SK-N-SH (cell line): ENCODE measurements at regions not wholly inside any gene's neighbourhood (a gene's known extent, or its start where the extent isn't known, plus 50 kb on each side); places are given as distances from the start of the nearest gene placed in this dataset.

Experiments
- CTCF ChIA-PET: fragments of 300-600, 350-600 bp; formaldehyde crosslinking; extraction: SDS; loops from one replicate; lab custom pipeline; 2021; lab: Yijun Ruan, JAX
- POLR2A ChIA-PET: fragments of 350-600 bp; sonication (Branson Sonifier 250); formaldehyde crosslinking; extraction: SDS; loops from one replicate; lab custom pipeline; 2020; ENCODE audit warnings: antibody characterized with exemption, inconsistent platforms; lab: Yijun Ruan, JAX
- DNase-seq: peaks from one replicate; pipeline ENCODE4 v3.0.0; 2012
- H2AFZ ChIP-seq: fragments of 200-600 bp; sonication (generic); 2 replicates; pipeline ENCODE4 v1.8.1; 2016; ENCODE audit warnings: antibody characterized with exemption, mild to moderate bottlenecking, low read depth
- H3F3A ChIP-seq: fragments of 200-600 bp; sonication (generic); replicated peaks from 2 replicates; pipeline ENCODE3; 2016; ENCODE audit warnings: antibody characterized with exemption, mild to moderate bottlenecking; ENCODE audit not compliant: insufficient read depth
- H3K27ac ChIP-seq, 2 experiments: fragments of 200-500 bp in 1 of 2; fragments of 200-600 bp in 1 of 2; sonication (Bioruptor generic) in 1 of 2; sonication (generic), shearing (Covaris generic) in 1 of 2; 2 replicates each; pipeline versions ENCODE4 v1.5.1 to v1.6.1; 2014 to 2016; ENCODE audit warnings: low read depth in 2 of 2, inconsistent platforms in 1 of 2, low read length in 1 of 2, mild to moderate bottlenecking in 1 of 2, mixed read lengths in 1 of 2
- H3K27me3 ChIP-seq: fragments of 200-600 bp; sonication (generic), shearing (Covaris generic); 2 replicates; pipeline ENCODE4 v1.6.1; 2016; ENCODE audit warnings: mixed run types; ENCODE audit not compliant: insufficient read depth
- H3K36me3 ChIP-seq, 2 experiments: fragments of 200-500 bp in 1 of 2; fragments of 200-600 bp in 1 of 2; sonication (Bioruptor generic) in 1 of 2; sonication (generic) in 1 of 2; replicated peaks in 1 of 2; 2 replicates each; pipeline versions ENCODE3 to v1.5.1; 2014 to 2016; ENCODE audit warnings: low read length in 1 of 2, mild to moderate bottlenecking in 1 of 2; ENCODE audit not compliant: insufficient read depth in 2 of 2, control insufficient read depth in 1 of 2
- H3K4me1 ChIP-seq, 2 experiments: fragments of 200-500 bp in 1 of 2; fragments of 200-600 bp in 1 of 2; sonication (Bioruptor generic) in 1 of 2; sonication (generic), shearing (Covaris generic) in 1 of 2; 2 replicates each; pipeline versions ENCODE4 v1.5.1 to v1.6.1; 2014 to 2016; ENCODE audit warnings: low read depth in 1 of 2, low read length in 1 of 2, mixed run types in 1 of 2; ENCODE audit not compliant: insufficient read depth in 2 of 2, control insufficient read depth in 1 of 2
- H3K4me2 ChIP-seq: fragments of 200-600 bp; sonication (generic), shearing (Covaris generic); 2 replicates; pipeline ENCODE4 v1.6.1; 2017; ENCODE audit warnings: mixed run types
- H3K4me3 ChIP-seq, 2 experiments: fragments of 200-500 bp in 1 of 2; fragments of 200-600 bp in 1 of 2; sonication (Bioruptor generic) in 1 of 2; sonication (generic), shearing (Covaris generic) in 1 of 2; 2 replicates each; pipeline versions ENCODE4 v1.5.1 to v1.8.1; 2014 to 2016; ENCODE audit warnings: low read depth in 2 of 2, inconsistent platforms in 1 of 2, low read length in 1 of 2, mild to moderate bottlenecking in 1 of 2, mixed read lengths in 1 of 2, moderate library complexity in 1 of 2
- H3K79me2 ChIP-seq: fragments of 200-600 bp; sonication (generic); 2 replicates; pipeline ENCODE4 v1.8.1; 2017; ENCODE audit warnings: mild to moderate bottlenecking; ENCODE audit not compliant: insufficient read depth
- H3K9ac ChIP-seq: fragments of 200-600 bp; sonication (generic); 2 replicates; pipeline ENCODE4 v1.6.1; 2017; ENCODE audit warnings: mixed run types
- H3K9me2 ChIP-seq: fragments of 200-600 bp; sonication (generic); 2 replicates; pipeline ENCODE4 v1.6.1; 2017; ENCODE audit warnings: mixed run types
- H3K9me3 ChIP-seq: fragments of 200-600 bp; sonication (generic); 2 replicates; pipeline ENCODE4 v1.6.1; 2017; ENCODE audit warnings: mixed run types, mild to moderate bottlenecking, moderate library complexity
- H4K20me1 ChIP-seq: fragments of 200-600 bp; sonication (generic); 2 replicates; pipeline ENCODE4 v1.6.1; 2017; ENCODE audit warnings: mild to moderate bottlenecking, mixed run types; ENCODE audit not compliant: insufficient read depth
- CHD2 ChIP-seq: fragments of 150-350 bp; IDR thresholded peaks from 2 replicates; pipeline ENCODE4 v1.6.1; 2018; ENCODE audit warnings: low read length; ENCODE audit not compliant: partially characterized antibody
- EP300 ChIP-seq, 2 experiments: IDR thresholded peaks; 2 replicates each; pipeline versions ENCODE4 v1.4.0 to v1.6.1; 2012; ENCODE audit warnings: borderline replicate concordance in 1 of 2, low read depth in 1 of 2, low read length in 1 of 2
- FOSL2 ChIP-seq: IDR thresholded peaks from 2 replicates; pipeline ENCODE4 v1.4.0; 2012; ENCODE audit warnings: low read depth, mild to moderate bottlenecking, moderate library complexity, borderline replicate concordance
- MEF2A ChIP-seq: IDR thresholded peaks from 2 replicates; pipeline ENCODE4 v1.4.0; 2012; ENCODE audit warnings: low read depth, borderline replicate concordance
- MXI1 ChIP-seq: IDR thresholded peaks from 2 replicates; pipeline ENCODE4 v1.6.1; 2012; ENCODE audit warnings: mild to moderate bottlenecking, low read depth, low read length, improper control_type of control experiment
- NFIC ChIP-seq: IDR thresholded peaks from 2 replicates; pipeline ENCODE4 v1.4.0; 2012; ENCODE audit warnings: borderline replicate concordance
- POLR2AphosphoS5 ChIP-seq: IDR thresholded peaks from 2 replicates; pipeline ENCODE4 v1.6.1; 2012; ENCODE audit warnings: low read depth, low read length
- RCOR1 ChIP-seq: fragments of 150-350 bp; IDR thresholded peaks from 2 replicates; pipeline ENCODE4 v1.6.1; 2017; ENCODE audit warnings: antibody characterized with exemption, low read length
- REST ChIP-seq: IDR thresholded peaks from 2 replicates; pipeline ENCODE4 v1.6.1; 2012; ENCODE audit warnings: mild to moderate bottlenecking, low read depth, low read length, moderate library complexity
- RFX5 ChIP-seq: IDR thresholded peaks from 2 replicates; pipeline ENCODE4 v1.6.1; 2012; ENCODE audit warnings: mild to moderate bottlenecking, improper control_type of control experiment, low read length
- RXRA ChIP-seq: IDR thresholded peaks from 2 replicates; pipeline ENCODE4 v1.4.0; 2012; ENCODE audit warnings: low read depth, mild to moderate bottlenecking, borderline replicate concordance
- SIN3A ChIP-seq: IDR thresholded peaks from 2 replicates; pipeline ENCODE4 v1.6.1; 2012; ENCODE audit warnings: low read depth, mild to moderate bottlenecking, low read length, moderate library complexity, borderline replicate concordance
- SMC3 ChIP-seq: IDR thresholded peaks from 2 replicates; pipeline ENCODE4 v1.6.1; 2012; ENCODE audit warnings: low read depth, low read length, improper control_type of control experiment
- TCF12 ChIP-seq: IDR thresholded peaks from 2 replicates; pipeline ENCODE4 v1.4.0; 2012
- TEAD4 ChIP-seq: IDR thresholded peaks from 2 replicates; pipeline ENCODE4 v1.4.0; 2012; ENCODE audit warnings: mild to moderate bottlenecking, borderline replicate concordance; ENCODE audit not compliant: insufficient read depth
- USF1 ChIP-seq: IDR thresholded peaks from 2 replicates; pipeline ENCODE4 v1.4.0; 2012; ENCODE audit warnings: low read depth, borderline replicate concordance
- USF2 ChIP-seq: fragments of 150-350 bp; IDR thresholded peaks from 2 replicates; pipeline ENCODE4 v1.6.1; 2017; ENCODE audit warnings: antibody characterized with exemption, low read length, low read depth, borderline replicate concordance
- ZBTB33 ChIP-seq: IDR thresholded peaks from 2 replicates; pipeline ENCODE4 v1.4.0; 2012; ENCODE audit warnings: low read depth, borderline replicate concordance
- WGBS: methylation state at CpG from one replicate; pipeline ENCODE4 v1.1.6; 2017; ENCODE audit warnings: low lambda C conversion rate; 5-methylcytosine and 5-hydroxymethylcytosine counted together

- no peaks in the 10 kb centered on the region for H3K27me3 ChIP-seq
- DNase-seq: no peak
- no peak overlapping the region for H3K27ac ChIP-seq
- H2AFZ ChIP-seq: no peak overlapping the region
- H4K20me1 ChIP-seq: no peaks in the 10 kb centered on the region
- ChIA-PET CTCF (no interaction called here), POLR2A (no interaction called here)
- H3K36me3 ChIP-seq: no peaks in the 10 kb centered on the region
- no peaks in the 10 kb centered on the region for H3K79me2 ChIP-seq
- H3K9ac ChIP-seq: no peak overlapping the region
- no peak overlapping the region for H3K4me2 ChIP-seq
- no peaks in the 10 kb centered on the region for H3K9me2 ChIP-seq
- H3K9me3 ChIP-seq: no peaks in the 10 kb centered on the region
- no peaks in the 10 kb centered on the region for H3F3A ChIP-seq
- 40% methylated on average over 1 of the region's 1 CpG for WGBS
- H3K4me1 ChIP-seq: peaks cover 0 to 3% of the 10 kb centered on the region in 2 experiments; a peak in 2 of 4 replicates
- no peak overlapping the region for H3K4me3 ChIP-seq
- TF ChIP-seq MEF2A (no peak), ZBTB33 (no peak), MXI1 (no peak), USF1 (no peak), CHD2 (no peak), EP300 (IDR thresholded peaks at IDR 0.05; ENCODE audit: borderline replicate concordance in 1 of 2, low read depth in 1 of 2, low read length in 1 of 2) (no peak), RCOR1 (no peak), FOSL2 (no peak)
These were observed 184.4 kb upstream of the THSD7A start for GRCh38 chr7:12016439-12016838.

- 47% methylated on average over 1 of the region's 1 CpG for WGBS
- CTCF ChIA-PET: no interaction called here
- POLR2A ChIA-PET: no interaction called here
- TF ChIP-seq ZBTB33 (no peak), EP300 (IDR thresholded peaks at IDR 0.05; ENCODE audit: borderline replicate concordance in 1 of 2, low read depth in 1 of 2, low read length in 1 of 2) (no peak), RCOR1 (no peak), CHD2 (no peak), TCF12 (no peak), RXRA (no peak), SMC3 (no peak), POLR2AphosphoS5 (no peak), NFIC (no peak), TEAD4 (no peak), REST (no peak), SIN3A (no peak), RFX5 (no peak), USF2 (no peak), FOSL2 (no peak)
These were observed 185.0 kb upstream of the THSD7A start for GRCh38 chr7:12017046-12017445.

More at GRCh38 chr7:12017046-12017445, 185.0 kb upstream of the THSD7A start:
- no peaks in the 10 kb centered on the region for H3K36me3 ChIP-seq
- H3K4me3 ChIP-seq: no peak overlapping the region
- H3K27ac ChIP-seq: no peak overlapping the region; a peak in 1 of 4 replicates
- no peaks in the 10 kb centered on the region for H3K9me2 ChIP-seq
- no peaks in the 10 kb centered on the region for H3K9me3 ChIP-seq
- no peaks in the 10 kb centered on the region for H3K27me3 ChIP-seq
- no peaks in the 10 kb centered on the region for H4K20me1 ChIP-seq
- H3F3A ChIP-seq: peaks cover 5% of the 10 kb centered on the region
- no peak overlapping the region for H2AFZ ChIP-seq
- no peaks in the 10 kb centered on the region for H3K79me2 ChIP-seq
- DNase-seq: no peak
- no peak overlapping the region for H3K4me2 ChIP-seq
- H3K4me1 ChIP-seq: peaks cover 0 to 3% of the 10 kb centered on the region in 2 experiments; a peak in 2 of 4 replicates
- H3K9ac ChIP-seq: no peak overlapping the region
